RKO (cell line): ENCODE measurements at regions not wholly inside any gene's neighbourhood (a gene's known extent, or its start where the extent isn't known, plus 50 kb on each side); places are given as distances from the start of the nearest gene placed in this dataset.

ENCODE experiments used
- DNase-seq: peaks from one replicate; pipeline ENCODE4 v3.0.0-alpha.2; 2016; ENCODE audit warnings: low spot score

DNA sequence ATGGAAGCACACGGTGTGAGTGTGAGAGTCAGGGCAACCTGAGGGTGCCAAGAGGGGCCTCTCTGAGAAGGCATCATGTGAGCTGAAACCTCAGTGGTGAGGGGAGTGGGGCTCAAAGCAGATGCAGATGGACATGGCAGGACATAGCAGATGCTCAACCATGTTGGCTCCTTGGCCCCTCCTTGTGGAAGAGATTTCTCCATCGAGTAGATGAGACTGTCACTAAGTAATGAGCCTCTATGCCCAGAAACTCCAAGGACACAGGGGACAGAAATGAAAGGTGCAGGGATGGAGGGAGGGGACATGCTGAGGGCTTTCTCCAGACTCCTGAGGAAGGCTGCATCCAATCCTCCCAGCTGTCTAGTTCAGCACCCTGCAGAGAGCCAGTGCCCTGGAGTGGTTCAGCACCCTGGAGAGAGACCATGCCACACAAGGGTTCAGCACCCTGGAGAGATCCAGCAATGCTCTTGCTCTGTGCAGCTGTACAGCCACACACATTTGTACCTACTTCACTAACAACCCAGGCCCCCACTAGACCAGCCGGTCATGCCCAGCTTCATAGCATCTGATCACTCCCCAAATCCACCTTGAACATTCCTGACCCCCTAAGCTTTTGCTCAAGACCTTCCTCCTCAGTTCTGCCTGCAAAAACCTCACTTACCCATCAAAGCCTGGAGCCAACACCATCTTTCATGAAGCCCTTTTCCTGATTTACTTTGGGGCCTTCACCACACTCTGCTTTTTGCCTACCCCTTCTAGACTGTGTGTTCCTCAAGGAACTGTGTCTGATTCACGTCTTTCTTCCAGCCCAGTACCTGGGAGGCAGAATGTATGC, 252.0 kb downstream of the CTTN start:
- peak; percentile 80 for DNase-seq

DNA sequence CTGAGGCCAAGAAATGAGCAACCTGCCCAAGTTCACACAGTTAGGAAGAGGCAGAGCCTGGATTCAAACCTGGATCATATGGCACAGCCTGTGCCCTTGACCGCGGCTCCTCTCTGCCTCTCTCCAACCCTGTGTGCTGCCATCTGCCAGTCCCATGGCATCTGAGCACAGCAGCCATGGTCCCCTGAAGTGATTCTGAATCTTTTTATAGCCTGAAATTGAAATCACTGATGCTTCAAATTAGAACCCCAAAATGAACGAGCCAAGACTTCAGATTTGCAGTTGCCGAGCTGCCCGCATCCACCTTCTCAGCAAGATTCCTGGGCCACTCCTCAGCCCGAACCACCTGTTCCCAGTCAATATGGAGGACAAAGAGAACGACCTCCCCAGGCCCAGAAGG, 252.7 kb downstream of the CTTN start:
- no peak for DNase-seq

GRCh38 chr11:70654016-70654415, 255.7 kb downstream of the CTTN start:
- DNase-seq = no peak

- no peak for DNase-seq
Measured at GRCh38 chr11:70655816-70656215, 257.5 kb downstream of the CTTN start.

DNA sequence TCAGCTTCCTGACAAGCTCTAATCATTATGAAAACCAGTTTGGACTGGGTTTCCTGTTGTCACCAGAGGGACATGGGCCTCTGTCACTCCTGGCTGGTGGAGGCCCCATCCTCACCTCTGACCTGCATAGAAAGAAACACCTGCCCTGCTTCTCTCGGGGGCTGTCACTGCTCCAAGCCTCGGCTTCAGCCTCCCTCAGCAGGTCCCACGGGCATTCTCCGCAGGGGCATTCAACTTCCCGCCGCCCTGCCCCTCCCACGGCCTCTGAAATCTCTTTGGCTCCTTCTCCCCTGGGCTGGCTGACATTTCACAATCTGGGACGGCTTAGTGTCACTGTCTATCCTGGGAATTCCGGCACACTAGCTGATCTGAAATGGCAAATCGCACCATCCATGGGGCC, 257.9 kb downstream of the CTTN start:
- DNase-seq = no peak

DNA sequence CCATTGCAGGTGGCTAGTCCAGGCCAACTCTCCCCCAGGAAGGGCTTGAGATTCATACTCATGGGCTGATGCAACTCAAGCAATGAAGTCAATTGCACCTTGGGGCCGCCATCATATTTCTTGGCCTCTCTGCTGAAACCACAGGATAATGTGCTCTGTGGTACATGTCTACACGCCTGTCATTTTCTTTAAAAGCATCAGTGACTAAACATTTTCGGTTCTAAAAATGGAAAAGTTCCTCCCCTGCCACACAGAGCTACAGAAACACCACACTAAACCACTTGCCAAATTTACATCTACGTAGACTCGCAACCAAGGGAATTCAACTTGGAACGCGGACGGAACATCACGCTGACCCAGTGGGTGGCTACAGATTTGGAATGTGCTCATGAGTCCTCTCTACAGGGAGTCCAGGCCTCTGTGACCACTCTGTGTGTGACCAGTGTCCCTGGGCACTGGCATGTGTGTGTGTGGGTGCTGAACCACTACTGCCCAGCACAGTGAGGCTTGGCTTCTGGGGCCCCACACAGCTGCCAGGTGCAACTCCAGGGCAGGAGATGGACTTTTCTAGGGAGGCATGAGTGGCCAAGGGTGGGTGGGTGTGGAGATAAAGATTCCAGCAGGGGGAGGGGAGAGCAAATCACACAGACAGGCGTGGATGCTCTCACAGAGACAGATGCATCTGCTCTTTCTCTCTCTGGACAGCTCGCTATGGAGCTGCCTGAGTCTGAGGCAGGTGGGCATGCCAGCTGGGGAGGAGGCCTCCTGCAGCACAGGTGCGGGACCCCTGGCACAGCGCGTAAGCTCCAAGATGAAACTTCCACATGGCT, 261.9 kb downstream of the CTTN start:
- DNase-seq = no peak

DNA sequence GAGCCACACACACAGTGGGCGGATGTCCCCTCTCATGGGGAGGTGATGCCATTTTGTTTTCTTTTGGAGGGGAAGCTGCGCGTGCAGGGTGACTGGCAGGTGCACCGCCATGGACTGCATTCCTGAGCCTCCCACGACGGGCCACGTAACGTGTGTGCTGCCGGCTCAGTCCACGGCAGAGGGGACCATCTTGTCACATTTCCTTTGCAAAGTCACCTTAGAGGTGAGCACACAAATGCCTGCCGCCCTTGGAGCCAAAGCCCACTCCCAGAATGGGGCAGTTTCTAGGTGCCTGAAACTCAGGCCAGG, 262.5 kb downstream of the CTTN start:
- DNase-seq = no peak

GRCh38 chr11:70661761-70662501, 263.6 kb downstream of the CTTN start:
- no peak for DNase-seq

GRCh38 chr11:70662691-70663098, 264.4 kb downstream of the CTTN start:
- DNase-seq = no peak

DNA sequence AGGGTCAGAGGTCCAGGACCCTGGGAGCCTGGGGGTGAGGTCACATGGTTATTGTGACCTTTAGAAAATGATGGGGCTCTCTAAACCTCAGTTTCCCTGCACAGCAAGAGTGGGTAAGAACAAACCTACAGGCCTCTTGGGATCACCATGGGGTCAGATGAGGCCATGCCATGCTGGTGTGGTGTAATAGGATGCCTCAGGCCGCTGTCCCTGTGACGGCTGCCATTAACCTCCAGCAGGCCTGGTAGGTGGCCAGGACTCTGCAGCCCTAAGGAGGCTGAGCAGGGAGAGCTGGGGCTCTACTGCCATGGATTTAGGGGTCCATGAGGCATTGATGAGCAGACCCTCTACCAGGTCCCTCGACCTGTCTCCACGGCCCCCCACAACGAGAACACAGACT, 265.5 kb downstream of the CTTN start:
- no peak for DNase-seq

DNA sequence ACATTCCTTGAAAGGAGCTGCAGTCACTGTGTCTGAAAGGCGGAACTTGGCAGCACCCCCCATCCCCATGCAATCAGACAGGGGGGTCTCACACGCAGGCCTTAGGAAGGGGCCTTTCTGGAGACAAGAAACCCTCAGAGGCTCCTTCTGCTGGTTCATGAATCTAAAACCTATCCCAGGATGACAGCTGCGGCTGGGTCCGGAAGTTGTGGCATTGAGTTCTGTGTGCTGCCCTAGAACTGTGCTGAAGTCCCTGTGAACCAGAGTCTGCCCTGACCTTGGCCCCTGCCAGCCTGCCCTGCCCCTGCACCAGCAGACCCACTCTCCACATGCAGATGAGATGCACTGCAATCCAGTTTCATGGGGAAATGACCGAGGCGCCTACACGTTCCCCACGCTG, 268.0 kb downstream of the CTTN start:
- DNase-seq = no peak

- no peak for DNase-seq
Measured at GRCh38 chr11:70667767-70668166, 269.4 kb downstream of the CTTN start.

GRCh38 chr11:70668204-70669202, 270.2 kb downstream of the CTTN start:
- peak; percentile 30 for DNase-seq

GRCh38 chr11:70669281-70669680, 271.0 kb downstream of the CTTN start:
- DNase-seq = no peak

- no peak for DNase-seq
Measured at GRCh38 chr11:70669871-70670675, 271.7 kb downstream of the CTTN start.

- no peak for DNase-seq
Measured at GRCh38 chr11:70670676-70671034, 272.3 kb downstream of the CTTN start.

- no peak for DNase-seq
Measured at GRCh38 chr11:70671083-70671482, 272.8 kb downstream of the CTTN start.

GRCh38 chr11:70671611-70672010, 273.3 kb downstream of the CTTN start:
- DNase-seq = no peak

- DNase-seq = no peak
Measured at GRCh38 chr11:70672991-70673653, 274.8 kb downstream of the CTTN start.

DNA sequence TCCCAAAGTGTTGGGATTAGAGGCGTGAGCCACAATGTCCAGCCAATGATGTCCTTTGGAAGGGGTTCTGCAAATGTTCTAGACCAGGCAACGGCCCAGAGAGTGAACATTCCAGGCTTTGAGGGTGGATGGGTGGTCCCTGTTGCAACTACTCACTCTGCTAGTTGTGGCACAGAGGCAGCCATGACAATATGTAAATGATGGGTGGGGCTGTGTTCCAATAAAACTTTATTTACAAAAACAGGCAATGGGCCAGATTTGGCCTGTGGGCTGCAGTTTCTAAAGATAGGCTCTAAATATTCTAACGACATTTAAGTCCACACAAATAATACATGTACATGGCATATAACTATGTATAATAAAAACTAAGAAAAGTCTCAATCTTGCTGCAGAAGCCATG, 276.3 kb downstream of the CTTN start:
- DNase-seq = no peak
